Mesothelial cell of epicardium (in vitro differentiated cells): ENCODE measurements at regions not wholly inside any gene's neighbourhood (a gene's known extent, or its start where the extent isn't known, plus 50 kb on each side); places are given as distances from the start of the nearest gene placed in this dataset.

Experiments
- DNase-seq, 2 experiments: peaks; one replicate each; pipeline ENCODE4 v3.0.0; 2021; ENCODE audit warnings: low spot score in 2 of 2; ENCODE audit not compliant: unreplicated experiment in 2 of 2
- H3K27ac Mint-ChIP-seq: 2 replicates; pipeline ENCODE4 v1.8.0; 2021; ENCODE audit warnings: mixed read lengths
- H3K27me3 Mint-ChIP-seq: 2 replicates; pipeline ENCODE4 v1.8.0; 2021; ENCODE audit warnings: low read depth, mixed read lengths
- H3K36me3 Mint-ChIP-seq: 2 replicates; pipeline ENCODE4 v1.8.0; 2021; ENCODE audit warnings: mixed read lengths
- H3K4me1 Mint-ChIP-seq: 2 replicates; pipeline ENCODE4 v1.8.0; 2021; ENCODE audit warnings: mixed read lengths
- H3K4me3 Mint-ChIP-seq: 2 replicates; pipeline ENCODE4 v1.8.0; 2021; ENCODE audit warnings: mild to moderate bottlenecking, moderate library complexity, mixed read lengths
- H3K9me3 Mint-ChIP-seq: 2 replicates; pipeline ENCODE4 v1.8.0; 2021; ENCODE audit warnings: mixed read lengths
- CTCF ChIP-seq: fragments of 200-600 bp; sonication (generic); IDR thresholded peaks from one replicate; pipeline ENCODE4 v1.5.0; 2021; ENCODE audit warnings: antibody characterized with exemption; ENCODE audit not compliant: unreplicated experiment

- no peak overlapping the region for H3K27ac Mint-ChIP-seq
- no peak for TF ChIP-seq CTCF
- peaks cover 15% of the 10 kb centered on the region for H3K36me3 Mint-ChIP-seq
- no peaks in the 10 kb centered on the region for H3K27me3 Mint-ChIP-seq
- peaks cover 4% of the 10 kb centered on the region for H3K4me1 Mint-ChIP-seq
- no peak for DNase-seq
- no peak overlapping the region for H3K4me3 Mint-ChIP-seq
- H3K9me3 Mint-ChIP-seq = peaks cover 33% of the 10 kb centered on the region
Measured at GRCh38 chr4:147407261-147408045, 73.4 kb upstream of the EDNRA start.

- peaks cover 36% of the 10 kb centered on the region for H3K9me3 Mint-ChIP-seq
- peaks cover 16% of the 10 kb centered on the region for H3K36me3 Mint-ChIP-seq
- H3K27ac Mint-ChIP-seq = no peak overlapping the region
- no peak for DNase-seq
- no peak for TF ChIP-seq CTCF
- H3K27me3 Mint-ChIP-seq = no peaks in the 10 kb centered on the region
- peaks cover 4% of the 10 kb centered on the region for H3K4me1 Mint-ChIP-seq
- H3K4me3 Mint-ChIP-seq = no peak overlapping the region
Measured at GRCh38 chr4:147408189-147408588, 72.7 kb upstream of the EDNRA start.

GRCh38 chr4:147409350-147409749 lies 71.5 kb upstream of the EDNRA start:
- Mint-ChIP-seq H3K4me1 (peaks cover 4% of the 10 kb centered on the region), H3K4me3 (no peak overlapping the region), H3K27me3 (no peaks in the 10 kb centered on the region), H3K36me3 (peaks cover 8% of the 10 kb centered on the region), H3K9me3 (peaks cover 34% of the 10 kb centered on the region), H3K27ac (peak overlapping the region; percentile 14)
- no peak for DNase-seq
- no peak for TF ChIP-seq CTCF

GRCh38 chr4:147418226-147418625 lies 62.7 kb upstream of the EDNRA start:
- Mint-ChIP-seq H3K4me3 (no peak overlapping the region), H3K4me1 (no peaks in the 10 kb centered on the region), H3K27me3 (no peaks in the 10 kb centered on the region), H3K27ac (no peak overlapping the region), H3K36me3 (peaks cover 3% of the 10 kb centered on the region), H3K9me3 (peaks cover 20% of the 10 kb centered on the region)
- DNase-seq = no peak
- TF ChIP-seq CTCF = no peak

GRCh38 chr4:147421456-147421855 lies 59.4 kb upstream of the EDNRA start:
- TF ChIP-seq CTCF = no peak
- DNase-seq = no peak
- H3K9me3 Mint-ChIP-seq = peaks cover 8% of the 10 kb centered on the region
- H3K36me3 Mint-ChIP-seq = peaks cover under 1% of the 10 kb centered on the region
- no peaks in the 10 kb centered on the region for H3K27me3 Mint-ChIP-seq
- H3K4me1 Mint-ChIP-seq = no peaks in the 10 kb centered on the region
- no peak overlapping the region for H3K27ac Mint-ChIP-seq
- no peak overlapping the region for H3K4me3 Mint-ChIP-seq
